Panc1 (cell line): ENCODE measurements at regions not wholly inside any gene's neighbourhood (a gene's known extent, or its start where the extent isn't known, plus 50 kb on each side); places are given as distances from the start of the nearest gene placed in this dataset.

Experiments
- ATAC-seq: fragments of 200-7000 bp; cut with Tn5 transposase; 2 replicates; pipeline ENCODE4 v1.9.1; 2020; ENCODE audit warnings: mild to moderate bottlenecking, moderate library complexity
- BruUV-seq: library from RNA; stranded (reverse); fragments of 400-500 nt; replicated peaks from 2 replicates; lab custom pipeline; 2021; lab: Mats Ljungman, UMichigan
- CTCF ChIA-PET: fragments of 300-600 bp; sonication (Branson Sonifier 250); formaldehyde crosslinking; loops from one replicate; lab custom pipeline; 2022; ENCODE audit warnings: antibody characterized with exemption; lab: Charles Lee
- POLR2A ChIA-PET: fragments of 300-600 bp; sonication (Branson Sonifier 250); formaldehyde crosslinking; loops from one replicate; lab custom pipeline; 2022; ENCODE audit warnings: antibody characterized with exemption; lab: Charles Lee
- DNase-seq: peaks from one replicate; pipeline ENCODE4 v3.0.0-alpha.2; 2010; ENCODE audit warnings: low read depth, low spot score
- H3K27ac ChIP-seq: 2 replicates; pipeline ENCODE4 v1.5.1; 2011; ENCODE audit warnings: mild to moderate bottlenecking, low read length, inconsistent platforms
- H3K27me3 ChIP-seq: fragments of 200-500 bp; sonication (Bioruptor generic); 2 replicates; pipeline ENCODE4 v1.6.0; 2014; ENCODE audit warnings: low read length, inconsistent platforms; ENCODE audit not compliant: control insufficient read depth, insufficient read depth
- H3K36me3 ChIP-seq: fragments of 200-500 bp; sonication (Bioruptor generic); 2 replicates; pipeline ENCODE4 v1.5.1; 2014; ENCODE audit warnings: inconsistent platforms, mild to moderate bottlenecking, low read length, moderate library complexity; ENCODE audit not compliant: control insufficient read depth, insufficient read depth
- H3K4me1 ChIP-seq: 2 replicates; pipeline ENCODE4 v1.5.1; 2011; ENCODE audit warnings: inconsistent platforms, mild to moderate bottlenecking, low read length, moderate library complexity; ENCODE audit not compliant: control insufficient read depth, insufficient read depth
- H3K4me3 ChIP-seq, 2 experiments: 2 replicates each; pipeline ENCODE4 v1.5.1; 2011 to 2012; ENCODE audit warnings: low read depth in 2 of 2, low read length in 2 of 2, mild to moderate bottlenecking in 2 of 2, inconsistent platforms in 1 of 2, moderate library complexity in 1 of 2
- H3K9me3 ChIP-seq: fragments of 200-500 bp; sonication (Bioruptor generic); 2 replicates; pipeline ENCODE4 v1.5.1; 2014; ENCODE audit warnings: low read depth, mild to moderate bottlenecking, inconsistent platforms, low read length, moderate library complexity; ENCODE audit not compliant: control insufficient read depth, insufficient read depth
- POLR2AphosphoS5 ChIP-seq: IDR thresholded peaks from 2 replicates; pipeline ENCODE4 v1.6.1; 2012; ENCODE audit warnings: mild to moderate bottlenecking, low read depth, low read length, moderate library complexity
- REST ChIP-seq, 2 experiments: IDR thresholded peaks; 2 replicates each; pipeline ENCODE4 v1.6.1; 2011 to 2012; ENCODE audit warnings: low read depth in 2 of 2, control low read depth in 1 of 2, low read length in 1 of 2, mild to moderate bottlenecking in 1 of 2, moderate library complexity in 1 of 2; ENCODE audit not compliant: insufficient read depth in 1 of 2
- SIN3A ChIP-seq: IDR thresholded peaks from 2 replicates; pipeline ENCODE4 v1.6.1; 2012; ENCODE audit warnings: low read depth, mild to moderate bottlenecking, low read length, moderate library complexity, borderline replicate concordance; ENCODE audit not compliant: insufficient read depth
- TCF7L2 ChIP-seq: IDR thresholded peaks from 2 replicates; pipeline ENCODE4 v1.6.1; 2011; ENCODE audit warnings: mild to moderate bottlenecking, low read depth, low read length, inconsistent platforms
- in situ Hi-C: cut with HindIII; loops from 2 replicates; pipeline ENCODE4 v1.10.0; 2016; ENCODE audit warnings: low sequenced_read_pairs, low pct_unique_long_range_greater_than_20kb
- intact Hi-C: fragments of 100-400 bp; cut with micrococcal nuclease; formaldehyde crosslinking; loops from one replicate; pipeline ENCODE4 v1.10.0; 2022; ENCODE audit not compliant: unreplicated experiment

DNA sequence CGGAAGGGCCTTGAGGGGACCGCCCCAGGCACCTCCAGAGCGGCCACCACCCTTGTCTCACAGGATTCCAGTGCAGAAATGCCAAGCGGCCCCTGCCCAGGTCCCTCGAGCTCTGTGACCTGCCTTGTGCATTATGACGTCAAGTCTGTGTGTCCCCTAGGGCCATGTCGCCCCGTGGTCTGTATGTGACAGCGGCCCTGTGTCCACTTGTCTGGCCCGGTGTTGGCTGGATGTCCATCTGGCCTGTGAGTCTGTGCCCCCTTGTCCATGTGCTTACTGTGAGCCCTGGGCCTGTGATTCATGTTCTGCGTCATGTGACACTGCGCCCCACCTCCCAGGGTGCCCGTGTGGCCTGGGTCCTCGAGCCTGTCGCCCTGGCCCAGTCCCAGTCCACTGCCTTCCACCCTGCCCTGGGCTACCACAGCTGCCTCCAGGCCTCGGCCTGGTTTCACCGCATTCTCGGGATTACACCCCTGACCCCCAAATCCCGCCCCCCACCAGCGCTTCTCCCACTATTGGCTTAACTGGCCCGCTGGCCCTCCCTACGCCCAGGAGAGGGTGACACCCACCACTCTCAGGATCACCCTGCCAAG, 66.6 kb upstream of the ZNF722 start:
- no peak for TF ChIP-seq REST (IDR thresholded peaks at IDR 0.05; ENCODE audit: insufficient read depth in 1 of 2, low read depth in 2 of 2, low read length in 1 of 2)
- no peak for TF ChIP-seq SIN3A
- no peak for TF ChIP-seq POLR2AphosphoS5
- no peak for TF ChIP-seq TCF7L2
- in situ Hi-C loops, result no loop called here
- POLR2A ChIA-PET, result no interaction called here
- Histone ChIP-seq H3K9me3 (peaks cover 9% of the 10 kb centered on the region; the same call in 1 of the 2 replicates), H3K4me3 (no peak overlapping the region), H3K36me3 (no peaks in the 10 kb centered on the region), H3K27ac (no peak overlapping the region), H3K27me3 (no peaks in the 10 kb centered on the region), H3K4me1 (no peaks in the 10 kb centered on the region)
- ATAC-seq, result no peak
- DNase-seq, result no peak
- no TSS peak for BruUV-seq
- intact Hi-C loops, result no loop called here
- CTCF ChIA-PET, result no interaction called here
